GM23248 (cell line): ENCODE measurements at regions not wholly inside any gene's neighbourhood (a gene's known extent, or its start where the extent isn't known, plus 50 kb on each side); places are given as distances from the start of the nearest gene placed in this dataset.

Experiments used
- EZH2 ChIP-seq: fragments of 200-600 bp; sonication (generic); IDR thresholded peaks from 2 replicates; pipeline ENCODE4 v1.6.1; 2018; ENCODE audit warnings: antibody characterized with exemption, mild to moderate bottlenecking; ENCODE audit not compliant: insufficient read depth, poor library complexity, severe bottlenecking
- EZH2phosphoT487 ChIP-seq: fragments of 200-600 bp; sonication (generic); IDR thresholded peaks from 2 replicates; pipeline ENCODE4 v1.6.1; 2018; ENCODE audit warnings: antibody characterized with exemption, moderate library complexity, mild to moderate bottlenecking, low read depth; ENCODE audit not compliant: insufficient read depth

- TF ChIP-seq EZH2phosphoT487, result no peak
- TF ChIP-seq EZH2, result no peak
These were observed 744.9 kb upstream of the B3GALT2 start for GRCh38 chr1:193931356-193931755.
